Hepatocyte (in vitro differentiated cells): ENCODE measurements at regions not wholly inside any gene's neighbourhood (a gene's known extent, or its start where the extent isn't known, plus 50 kb on each side); places are given as distances from the start of the nearest gene placed in this dataset.

Source experiments
- DNase-seq: peaks from one replicate; pipeline ENCODE4 v3.0.0-alpha.2; 2016; ENCODE audit warnings: low spot score
- H2AFZ ChIP-seq: fragments of 200-600 bp; sonication (generic); 2 replicates; pipeline ENCODE4 v1.6.0; 2016; ENCODE audit warnings: antibody characterized with exemption, mild to moderate bottlenecking
- H3K27ac ChIP-seq: fragments of 200-600 bp; sonication (generic); 2 replicates; pipeline ENCODE4 v1.5.1; 2016; ENCODE audit warnings: mild to moderate bottlenecking
- H3K27me3 ChIP-seq: fragments of 200-600 bp; sonication (generic); 2 replicates; pipeline ENCODE4 v1.6.1; 2016
- H3K36me3 ChIP-seq: fragments of 200-600 bp; sonication (generic); replicated peaks from 2 replicates; pipeline ENCODE4 v1.5.1; 2016; ENCODE audit warnings: low read depth; ENCODE audit not compliant: insufficient read depth
- H3K4me1 ChIP-seq: fragments of 200-600 bp; sonication (generic); 2 replicates; pipeline ENCODE4 v1.5.1; 2016; ENCODE audit warnings: mild to moderate bottlenecking, moderate library complexity; ENCODE audit not compliant: insufficient read depth
- H3K4me2 ChIP-seq: fragments of 200-600 bp; sonication (generic); 2 replicates; pipeline ENCODE4 v1.6.0; 2016
- H3K4me3 ChIP-seq: fragments of 200-600 bp; sonication (generic); 2 replicates; pipeline ENCODE4 v1.5.1; 2016; ENCODE audit warnings: mild to moderate bottlenecking
- H3K79me2 ChIP-seq: fragments of 200-600 bp; sonication (generic); 2 replicates; pipeline ENCODE4 v1.6.0; 2017; ENCODE audit warnings: mild to moderate bottlenecking
- H3K9me2 ChIP-seq: fragments of 200-600 bp; sonication (generic); replicated peaks from 2 replicates; pipeline ENCODE4 v1.6.0; 2017; ENCODE audit warnings: mild to moderate bottlenecking; ENCODE audit not compliant: insufficient read depth
- H3K9me3 ChIP-seq: fragments of 200-600 bp; sonication (generic); 2 replicates; pipeline ENCODE4 v1.5.1; 2016; ENCODE audit warnings: low read depth, mild to moderate bottlenecking
- H4K20me1 ChIP-seq: fragments of 200-600 bp; sonication (generic); 2 replicates; pipeline ENCODE4 v1.6.0; 2016; ENCODE audit warnings: mild to moderate bottlenecking; ENCODE audit not compliant: insufficient read depth, poor library complexity, severe bottlenecking
- CTCF ChIP-seq: fragments of 200-600 bp; sonication (generic); IDR thresholded peaks from 2 replicates; pipeline ENCODE4 v1.5.1; 2016; ENCODE audit warnings: antibody characterized with exemption, mild to moderate bottlenecking; ENCODE audit not compliant: poor library complexity
- EZH2 ChIP-seq: fragments of 200-600 bp; sonication (generic); IDR thresholded peaks from 2 replicates; pipeline ENCODE4 v1.6.1; 2016; ENCODE audit warnings: antibody characterized with exemption, mild to moderate bottlenecking, borderline replicate concordance
- EZH2phosphoT487 ChIP-seq: fragments of 200-600 bp; sonication (generic); IDR thresholded peaks from one replicate; pipeline ENCODE4 v1.6.1; 2018; ENCODE audit warnings: antibody characterized with exemption, mild to moderate bottlenecking, low read depth, moderate library complexity; ENCODE audit not compliant: unreplicated experiment, severe bottlenecking
- WGBS: methylation state at CpG from one replicate; pipeline ENCODE4 v1.1.6; 2016; ENCODE audit warnings: low lambda C conversion rate; ENCODE audit errors: missing lambda C conversion rate; 5-methylcytosine and 5-hydroxymethylcytosine counted together

GRCh38 chr22:48805516-48805915 lies 1022.2 kb downstream of the BRD1 start:
- TF ChIP-seq EZH2 (no peak), CTCF (no peak), EZH2phosphoT487 (no peak)
- H3K36me3 ChIP-seq = no peaks in the 10 kb centered on the region

GRCh38 chr22:48804811-48805301 lies 1022.8 kb downstream of the BRD1 start:
- H3K27me3 ChIP-seq = no peaks in the 10 kb centered on the region
- H3K36me3 ChIP-seq = no peaks in the 10 kb centered on the region
- H2AFZ ChIP-seq = no peak overlapping the region

More at GRCh38 chr22:48805516-48805915, 1022.2 kb downstream of the BRD1 start:
- Histone ChIP-seq H2AFZ (no peak overlapping the region), H3K4me1 (no peaks in the 10 kb centered on the region), H4K20me1 (no peaks in the 10 kb centered on the region), H3K27ac (no peak overlapping the region), H3K4me3 (no peak overlapping the region), H3K4me2 (no peak overlapping the region), H3K9me3 (no peaks in the 10 kb centered on the region), H3K27me3 (no peaks in the 10 kb centered on the region), H3K9me2 (no peaks in the 10 kb centered on the region), H3K79me2 (no peaks in the 10 kb centered on the region)
- DNase-seq = no peak
- WGBS = 86% methylated on average over 10 of the region's 10 CpGs

GRCh38 chr22:48803948-48804810 lies 1023.5 kb downstream of the BRD1 start:
- Histone ChIP-seq H3K79me2 (no peaks in the 10 kb centered on the region), H3K27ac (no peak overlapping the region), H3K9me3 (no peaks in the 10 kb centered on the region), H3K4me3 (no peak overlapping the region), H2AFZ (no peak overlapping the region), H3K27me3 (no peaks in the 10 kb centered on the region), H4K20me1 (no peaks in the 10 kb centered on the region), H3K4me2 (no peak overlapping the region), H3K9me2 (no peaks in the 10 kb centered on the region), H3K4me1 (no peaks in the 10 kb centered on the region), H3K36me3 (no peaks in the 10 kb centered on the region)
- TF ChIP-seq EZH2phosphoT487 (no peak), EZH2 (no peak), CTCF (no peak)
- DNase-seq = no peak
- 91% methylated on average over 25 of the region's 25 CpGs for WGBS

More at GRCh38 chr22:48804811-48805301, 1022.8 kb downstream of the BRD1 start:
- 89% methylated on average over 19 of the region's 22 CpGs for WGBS
- no peak for TF ChIP-seq EZH2phosphoT487
- TF ChIP-seq EZH2 = no peak
- no peak for TF ChIP-seq CTCF
- Histone ChIP-seq H3K4me1 (no peaks in the 10 kb centered on the region), H3K79me2 (no peaks in the 10 kb centered on the region), H3K9me2 (no peaks in the 10 kb centered on the region), H3K4me2 (no peak overlapping the region), H3K27ac (no peak overlapping the region), H3K9me3 (no peaks in the 10 kb centered on the region), H4K20me1 (no peaks in the 10 kb centered on the region), H3K4me3 (no peak overlapping the region)
- no peak for DNase-seq
